Upper lobe of left lung (tissue), 6 donors: ENCODE measurements at regions not wholly inside any gene's neighbourhood (a gene's known extent, or its start where the extent isn't known, plus 50 kb on each side); places are given as distances from the start of the nearest gene placed in this dataset.

Experiments
- ATAC-seq, 2 donors: fragments of 200-7000 bp; cut with Tn5 transposase; one replicate each; pipeline ENCODE4 v1.9.1; 2022; ENCODE audit warnings: mild to moderate bottlenecking in 2 of 2, moderate library complexity in 2 of 2; ENCODE audit not compliant: low FRiP score in 2 of 2
- DNase-seq, 2 donors: peaks; one replicate each; pipeline ENCODE4 v3.0.0-alpha.2; 2019 to 2020
- H3K27ac ChIP-seq, 4 donors: fragments of 200-600 bp; sonication (generic); one replicate each; pipeline ENCODE4 v1.5.1; 2016 to 2019
- H3K27me3 ChIP-seq, 4 donors: fragments of 200-600 bp; sonication (generic); one replicate each; pipeline ENCODE4 v1.5.1; 2017 to 2019
- H3K36me3 ChIP-seq, 4 donors: fragments of 200-600 bp; sonication (generic); one replicate each; pipeline ENCODE4 v1.5.1; 2016 to 2019
- H3K4me1 ChIP-seq, 4 donors: fragments of 200-600 bp; sonication (generic); one replicate each; pipeline ENCODE4 v1.5.1; 2018 to 2019
- H3K4me3 ChIP-seq, 4 donors: fragments of 200-600 bp; sonication (generic); one replicate each; pipeline ENCODE4 v1.5.1; 2017 to 2019; ENCODE audit warnings: mild to moderate bottlenecking in 2 of 4, moderate library complexity in 1 of 4
- H3K9me3 ChIP-seq, 4 donors: fragments of 200-600 bp; sonication (generic); one replicate each; pipeline ENCODE4 v1.5.1; 2018 to 2019
- EP300 ChIP-seq, 4 donors: sonication (generic); formaldehyde crosslinking; IDR thresholded peaks; one replicate each; pipeline ENCODE4 v1.5.1; 2017; ENCODE audit warnings: antibody characterized with exemption in 4 of 4, control low read depth in 2 of 4
- POLR2A ChIP-seq, 4 donors: fragments of 450-650 bp; IDR thresholded peaks; one replicate each; pipeline ENCODE4 v1.5.1; 2016 to 2017; ENCODE audit warnings: antibody characterized with exemption in 4 of 4, mild to moderate bottlenecking in 2 of 4
- POLR2AphosphoS5 ChIP-seq, 2 donors: sonication (generic); formaldehyde crosslinking; IDR thresholded peaks; one replicate each; pipeline ENCODE4 v1.5.1; 2017; ENCODE audit warnings: antibody characterized with exemption in 2 of 2
- WGBS, 2 donors: methylation state at CpG; one replicate each; pipeline ENCODE4 v1.1.5; 2017 to 2018; 5-methylcytosine and 5-hydroxymethylcytosine counted together
- TF ChIP-seq, protein P1 (sequence below), 6 experiments: fragments of 450-650 bp in 4 of 6; fragments of 200-600 bp in 2 of 6; sonication (generic) in 2 of 6; IDR thresholded peaks; one replicate each; pipeline ENCODE4 v1.5.1; 2016 to 2019; ENCODE audit warnings: antibody characterized with exemption in 6 of 6
- donor health status: DM: no; HTN: no; CAD: no; lungs with moderate emphysema.
- donor health status: DM: no; HTN: yes; CAD: no; lungs with severe emphysema.

DNA sequence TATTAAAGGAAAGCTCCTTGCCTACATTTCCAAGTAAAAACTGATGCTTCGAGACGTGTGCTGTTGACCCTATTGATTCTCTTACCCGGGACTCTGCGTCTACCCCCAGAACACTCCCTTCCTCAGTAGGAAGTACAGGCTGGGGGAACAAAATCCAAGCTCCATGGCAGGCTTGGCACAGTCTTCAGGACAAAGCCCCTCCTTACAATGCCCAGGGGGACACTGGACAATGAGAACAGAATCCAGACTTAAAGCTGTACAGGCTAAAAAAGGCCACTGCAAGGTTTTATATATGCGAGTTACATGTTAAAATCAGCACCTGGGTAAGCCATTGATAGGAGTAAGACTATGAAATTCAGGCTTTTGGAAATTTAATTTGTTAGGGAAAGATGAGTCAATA lies 250.6 kb upstream of the DAPK1 start:
- H3K36me3 ChIP-seq: no peaks in the 10 kb centered on the region
- H3K27me3 ChIP-seq: no peaks in the 10 kb centered on the region
- no peak overlapping the region for H3K4me3 ChIP-seq
- no peak overlapping the region for H3K27ac ChIP-seq
- ATAC-seq (no peak), DNase-seq (no peak)
- no peaks in the 10 kb centered on the region for H3K4me1 ChIP-seq
- no peak for TF ChIP-seq EP300 (IDR thresholded peaks at IDR 0.05)
- TF ChIP-seq, protein P1, sequence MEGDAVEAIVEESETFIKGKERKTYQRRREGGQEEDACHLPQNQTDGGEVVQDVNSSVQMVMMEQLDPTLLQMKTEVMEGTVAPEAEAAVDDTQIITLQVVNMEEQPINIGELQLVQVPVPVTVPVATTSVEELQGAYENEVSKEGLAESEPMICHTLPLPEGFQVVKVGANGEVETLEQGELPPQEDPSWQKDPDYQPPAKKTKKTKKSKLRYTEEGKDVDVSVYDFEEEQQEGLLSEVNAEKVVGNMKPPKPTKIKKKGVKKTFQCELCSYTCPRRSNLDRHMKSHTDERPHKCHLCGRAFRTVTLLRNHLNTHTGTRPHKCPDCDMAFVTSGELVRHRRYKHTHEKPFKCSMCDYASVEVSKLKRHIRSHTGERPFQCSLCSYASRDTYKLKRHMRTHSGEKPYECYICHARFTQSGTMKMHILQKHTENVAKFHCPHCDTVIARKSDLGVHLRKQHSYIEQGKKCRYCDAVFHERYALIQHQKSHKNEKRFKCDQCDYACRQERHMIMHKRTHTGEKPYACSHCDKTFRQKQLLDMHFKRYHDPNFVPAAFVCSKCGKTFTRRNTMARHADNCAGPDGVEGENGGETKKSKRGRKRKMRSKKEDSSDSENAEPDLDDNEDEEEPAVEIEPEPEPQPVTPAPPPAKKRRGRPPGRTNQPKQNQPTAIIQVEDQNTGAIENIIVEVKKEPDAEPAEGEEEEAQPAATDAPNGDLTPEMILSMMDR (IDR thresholded peaks at IDR 0.05): no peak
- TF ChIP-seq POLR2A (IDR thresholded peaks at IDR 0.05): no peak
- TF ChIP-seq POLR2AphosphoS5 (IDR thresholded peaks at IDR 0.05): no peak
- 92 to 93% methylated on average over 5 of the region's 5 CpGs for WGBS, 2 donors
- no peaks in the 10 kb centered on the region for H3K9me3 ChIP-seq

DNA sequence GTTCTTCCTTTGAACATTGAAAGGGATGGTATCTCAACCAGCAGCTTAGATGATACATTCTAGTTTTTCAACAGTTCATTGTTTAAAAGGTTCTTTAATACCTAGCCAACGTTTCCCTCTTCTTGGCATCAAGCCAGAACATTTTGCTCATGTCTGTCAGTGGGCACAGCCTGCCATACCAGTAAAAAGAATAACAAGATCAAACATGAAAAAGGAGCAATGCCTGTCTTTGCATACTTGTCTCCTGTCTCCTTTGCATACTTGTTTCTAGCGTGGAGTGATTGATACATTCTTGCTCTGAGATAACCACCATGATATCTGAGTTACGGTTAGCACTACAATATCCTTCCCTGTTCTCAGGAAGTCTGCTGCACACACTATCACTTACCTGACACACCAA lies 248.6 kb upstream of the DAPK1 start:
- no peak overlapping the region for H3K4me3 ChIP-seq
- no peak for DNase-seq
- ATAC-seq: no peak
- no peaks in the 10 kb centered on the region for H3K9me3 ChIP-seq
- TF ChIP-seq, protein P1 (IDR thresholded peaks at IDR 0.05): no peak
- TF ChIP-seq POLR2AphosphoS5 (IDR thresholded peaks at IDR 0.05) (no peak), EP300 (IDR thresholded peaks at IDR 0.05) (no peak), POLR2A (IDR thresholded peaks at IDR 0.05) (no peak)
- H3K27me3 ChIP-seq: no peaks in the 10 kb centered on the region
- H3K27ac ChIP-seq: no peak overlapping the region
- H3K4me1 ChIP-seq: no peaks in the 10 kb centered on the region
- WGBS, 2 donors: 60% methylated on average over 3 of the region's 3 CpGs
- H3K36me3 ChIP-seq: no peaks in the 10 kb centered on the region

DNA sequence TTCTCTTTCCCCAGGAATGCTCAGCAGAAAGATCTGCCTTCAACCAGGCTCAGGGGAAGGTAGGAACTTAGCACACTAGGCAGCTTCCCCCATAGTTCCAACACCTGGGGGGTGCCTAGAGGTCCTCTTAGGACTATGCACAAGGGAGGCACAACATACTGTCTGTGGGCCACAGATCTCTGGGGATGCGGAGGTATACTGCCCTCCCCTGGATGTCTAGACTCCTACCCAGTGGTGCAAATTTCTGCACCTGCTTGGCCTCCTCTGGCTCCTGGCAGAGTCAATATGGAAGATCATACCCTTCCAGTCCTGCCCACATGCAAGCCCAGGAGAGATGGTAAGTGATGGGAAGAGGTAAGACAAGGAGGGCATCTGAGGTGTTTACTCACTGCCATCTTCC lies 247.5 kb upstream of the DAPK1 start:
- TF ChIP-seq POLR2A (IDR thresholded peaks at IDR 0.05): no peak
- no peak for TF ChIP-seq POLR2AphosphoS5 (IDR thresholded peaks at IDR 0.05)
- no peak for TF ChIP-seq EP300 (IDR thresholded peaks at IDR 0.05)
- TF ChIP-seq, protein P1 (IDR thresholded peaks at IDR 0.05): no peak
- H3K9me3 ChIP-seq: no peaks in the 10 kb centered on the region
- no peak overlapping the region for H3K27ac ChIP-seq
- no peak overlapping the region for H3K4me3 ChIP-seq
- no peak for ATAC-seq
- no peaks in the 10 kb centered on the region for H3K27me3 ChIP-seq
- WGBS, 2 donors: 86% methylated on average over 1 of the region's 1 CpG; no CpG with 5 or more reads in 1 of the 2 donors
- DNase-seq: no peak
- no peaks in the 10 kb centered on the region for H3K4me1 ChIP-seq
- H3K36me3 ChIP-seq: no peaks in the 10 kb centered on the region

DNA sequence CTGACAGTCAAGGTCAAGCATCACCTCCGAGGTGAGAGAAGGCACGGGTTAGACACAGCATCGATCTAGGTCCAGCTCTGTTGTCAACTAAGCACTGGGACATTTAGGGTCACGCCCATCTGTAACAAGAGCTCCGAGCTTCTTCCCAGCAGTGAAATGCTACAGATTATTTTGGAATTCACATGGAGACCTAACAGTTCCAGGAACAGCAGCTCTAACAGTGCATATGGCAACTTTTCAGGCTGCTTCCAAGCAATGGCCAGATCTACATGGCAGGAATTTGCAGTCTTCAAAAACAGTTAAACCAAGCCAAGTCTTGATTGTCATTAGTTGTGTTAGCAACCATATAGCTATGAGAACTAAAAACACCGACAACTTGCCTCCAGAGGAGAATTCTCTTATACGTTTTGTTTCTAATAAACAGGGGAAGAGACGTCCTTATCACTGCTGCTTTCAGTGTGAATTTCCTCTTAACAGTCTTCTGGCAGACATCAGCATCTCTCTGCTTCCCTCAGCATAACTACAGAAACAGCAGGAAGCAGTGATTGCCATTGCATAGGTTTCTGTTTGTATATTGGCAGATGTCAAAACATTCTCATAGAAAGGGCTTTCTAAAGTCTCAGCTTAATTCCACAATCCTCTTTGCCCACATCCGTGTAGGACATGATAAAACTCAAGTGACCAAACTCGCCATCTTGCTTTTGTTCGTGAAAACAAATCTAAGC lies 242.1 kb upstream of the DAPK1 start:
- H3K27ac ChIP-seq: no peak overlapping the region
- ATAC-seq: no peak
- H3K36me3 ChIP-seq: no peaks in the 10 kb centered on the region
- no peak for TF ChIP-seq EP300 (IDR thresholded peaks at IDR 0.05)
- TF ChIP-seq, protein P1 (IDR thresholded peaks at IDR 0.05): no peak
- TF ChIP-seq POLR2AphosphoS5 (IDR thresholded peaks at IDR 0.05): no peak
- TF ChIP-seq POLR2A (IDR thresholded peaks at IDR 0.05): no peak
- H3K27me3 ChIP-seq: no peaks in the 10 kb centered on the region
- no peak for DNase-seq
- no peaks in the 10 kb centered on the region for H3K4me1 ChIP-seq
- 60 to 61% methylated on average over 10 to 11 of the region's 11 CpGs for WGBS, 2 donors
- no peak overlapping the region for H3K4me3 ChIP-seq
- H3K9me3 ChIP-seq: no peaks in the 10 kb centered on the region

DNA sequence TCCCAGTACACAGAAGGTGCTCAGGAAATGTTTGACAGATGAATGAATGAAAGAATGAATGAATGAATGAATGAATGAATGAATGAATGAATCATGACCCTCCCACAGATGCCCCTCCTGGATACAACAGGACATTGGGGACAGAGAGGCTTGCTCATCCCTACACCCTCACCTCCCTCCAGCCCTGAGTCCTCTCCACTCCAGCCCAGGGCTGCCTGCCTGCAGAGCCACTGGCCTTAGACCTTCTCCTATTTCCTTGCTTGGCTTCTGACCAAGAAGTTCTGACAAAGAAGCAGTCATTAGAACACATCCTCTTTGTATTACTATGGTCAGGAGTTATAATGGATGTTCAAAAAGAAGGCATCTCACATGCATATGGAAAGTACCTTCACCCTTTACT lies 240.7 kb upstream of the DAPK1 start:
- DNase-seq (no peak), ATAC-seq (no peak)
- Histone ChIP-seq H3K4me3 (no peak overlapping the region), H3K27ac (no peak overlapping the region), H3K27me3 (no peaks in the 10 kb centered on the region), H3K36me3 (no peaks in the 10 kb centered on the region), H3K4me1 (no peaks in the 10 kb centered on the region), H3K9me3 (no peaks in the 10 kb centered on the region)
- no peak for TF ChIP-seq POLR2AphosphoS5 (IDR thresholded peaks at IDR 0.05)
